Esophagus mucosa (tissue), 1 donor: ENCODE measurements at regions not wholly inside any gene's neighbourhood (a gene's known extent, or its start where the extent isn't known, plus 50 kb on each side); places are given as distances from the start of the nearest gene placed in this dataset.

ENCODE experiments used
- ATAC-seq: fragments of 200-7000 bp; cut with Tn5 transposase; one replicate; pipeline ENCODE4 v1.9.1; 2020
- donor health status: DM: yes; HTN: yes; CAD: no.

GRCh38 chr4:19987746-19988145, 264.0 kb upstream of the SLIT2 start:
- ATAC-seq: no peak

- ATAC-seq: peak; percentile 31
These were observed 268.6 kb upstream of the SLIT2 start for GRCh38 chr4:19983072-19983471.

GRCh38 chr4:19982556-19982955, 269.1 kb upstream of the SLIT2 start:
- no peak for ATAC-seq

GRCh38 chr4:19971829-19972228, 279.9 kb upstream of the SLIT2 start:
- no peak for ATAC-seq

- ATAC-seq: no peak
These were observed 282.2 kb upstream of the SLIT2 start for GRCh38 chr4:19969492-19969891.

- ATAC-seq: no peak
These were observed 290.6 kb upstream of the SLIT2 start for GRCh38 chr4:19961091-19961490.

- ATAC-seq: no peak
These were observed 292.9 kb upstream of the SLIT2 start for GRCh38 chr4:19958848-19959247.

GRCh38 chr4:19947349-19947748, 304.4 kb upstream of the SLIT2 start:
- no peak for ATAC-seq

- no peak for ATAC-seq
These were observed 305.7 kb upstream of the SLIT2 start for GRCh38 chr4:19945979-19946380.

GRCh38 chr4:19945501-19945900, 306.2 kb upstream of the SLIT2 start:
- ATAC-seq: no peak

- ATAC-seq: no peak
These were observed 306.9 kb upstream of the SLIT2 start for GRCh38 chr4:19944806-19945205.

- no peak for ATAC-seq
These were observed 307.5 kb upstream of the SLIT2 start for GRCh38 chr4:19944251-19944650.

GRCh38 chr4:19941434-19941833, 310.3 kb upstream of the SLIT2 start:
- no peak for ATAC-seq

- ATAC-seq: no peak
These were observed 310.8 kb upstream of the SLIT2 start for GRCh38 chr4:19940861-19941260.

- no peak for ATAC-seq
These were observed 315.2 kb upstream of the SLIT2 start for GRCh38 chr4:19936476-19936875.

GRCh38 chr4:19930742-19931141, 321.0 kb upstream of the SLIT2 start:
- no peak for ATAC-seq

- ATAC-seq: no peak
These were observed 324.3 kb upstream of the SLIT2 start for GRCh38 chr4:19927381-19927780.

GRCh38 chr4:19925516-19925915, 326.2 kb upstream of the SLIT2 start:
- ATAC-seq: no peak

GRCh38 chr4:19924761-19925160, 326.9 kb upstream of the SLIT2 start:
- ATAC-seq: no peak

- no peak for ATAC-seq
These were observed 336.4 kb upstream of the SLIT2 start for GRCh38 chr4:19915276-19915675.

GRCh38 chr4:19913650-19914049, 338.1 kb upstream of the SLIT2 start:
- ATAC-seq: no peak

- ATAC-seq: no peak
These were observed 340.7 kb upstream of the SLIT2 start for GRCh38 chr4:19910861-19911525.

GRCh38 chr4:19905024-19905423, 346.7 kb upstream of the SLIT2 start:
- no peak for ATAC-seq

GRCh38 chr4:19888587-19888986, 363.1 kb upstream of the SLIT2 start:
- ATAC-seq: no peak

- no peak for ATAC-seq
These were observed 367.9 kb upstream of the SLIT2 start for GRCh38 chr4:19883841-19884240.
